ENCODE measurements at regions not wholly inside any gene's neighbourhood (a gene's known extent, or its start where the extent isn't known, plus 50 kb on each side); places are given as distances from the start of the nearest gene placed in this dataset.
"Not testable (repeated sequence)": the region's sequence is repeated elsewhere in the genome, so short reads cannot be mapped to it uniquely, and the experiment has no call there.

DNA sequence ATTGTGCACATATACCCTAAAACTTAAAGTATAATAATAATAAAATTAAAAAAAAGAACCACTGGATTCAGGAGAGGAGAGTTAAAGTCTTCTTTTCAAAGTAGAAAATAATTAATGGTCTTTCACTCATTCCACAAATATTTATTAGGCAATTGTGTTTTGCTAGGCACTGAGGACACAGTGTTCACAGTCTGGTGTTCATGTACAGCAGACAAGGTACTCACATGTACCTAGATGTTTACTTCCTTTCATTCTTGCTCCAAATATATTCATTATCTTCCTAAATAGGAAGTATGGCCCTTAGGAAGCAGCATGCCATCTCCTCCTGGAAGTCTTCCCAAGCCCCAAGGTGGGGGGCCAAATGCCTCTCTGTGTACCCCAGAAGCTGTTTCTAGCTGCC lies 265.0 kb downstream of the NPHP4 start:
- H3K36me3 Mint-ChIP-seq (ENCODE audit: low read depth) = no peaks in the 10 kb centered on the region
- H3K27me3 Mint-ChIP-seq (ENCODE audit: low read depth) = no peaks in the 10 kb centered on the region
- H3K4me3 Mint-ChIP-seq = no peak overlapping the region
- no peak overlapping the region for H3K27ac Mint-ChIP-seq
- no peaks in the 10 kb centered on the region for H3K4me1 Mint-ChIP-seq (ENCODE audit: low read depth)
- DNase-seq (ENCODE audit: low spot score) = no peak
- H3K9me3 Mint-ChIP-seq = no peaks in the 10 kb centered on the region

DNA sequence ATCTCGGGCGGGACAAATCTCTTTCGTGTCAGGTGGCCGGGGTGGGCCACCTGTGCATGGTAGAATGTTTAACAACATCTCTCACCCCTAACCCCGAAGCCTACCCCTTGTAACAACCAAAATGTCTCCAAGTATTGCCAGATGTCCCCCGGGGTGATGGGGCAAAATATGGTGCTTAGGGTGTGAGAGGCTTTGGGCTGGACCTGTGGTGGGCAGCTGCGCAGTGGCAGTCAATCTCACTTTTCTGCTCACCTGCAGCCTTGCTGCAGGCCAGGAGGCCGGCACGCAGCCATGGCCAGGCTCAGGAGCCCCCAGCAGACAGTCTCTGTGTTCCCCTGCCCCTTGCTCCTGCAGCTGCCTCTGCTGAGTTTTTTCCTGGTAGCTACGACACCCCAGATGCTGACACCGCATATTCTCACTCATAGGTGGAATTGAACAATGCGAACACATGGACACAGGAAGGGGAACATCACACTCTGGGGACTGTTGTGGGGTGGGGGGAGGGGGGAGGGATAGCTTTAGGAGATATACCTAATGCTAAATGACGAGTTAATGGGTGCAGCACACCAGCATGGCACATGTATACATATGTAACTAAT lies 265.5 kb downstream of the NPHP4 start:
- not testable (repeated sequence) for H3K4me1 Mint-ChIP-seq (ENCODE audit: low read depth); H3K27ac Mint-ChIP-seq; H3K36me3 Mint-ChIP-seq (ENCODE audit: low read depth); H3K27me3 Mint-ChIP-seq (ENCODE audit: low read depth); H3K4me3 Mint-ChIP-seq; H3K9me3 Mint-ChIP-seq; DNase-seq (ENCODE audit: low spot score)

DNA sequence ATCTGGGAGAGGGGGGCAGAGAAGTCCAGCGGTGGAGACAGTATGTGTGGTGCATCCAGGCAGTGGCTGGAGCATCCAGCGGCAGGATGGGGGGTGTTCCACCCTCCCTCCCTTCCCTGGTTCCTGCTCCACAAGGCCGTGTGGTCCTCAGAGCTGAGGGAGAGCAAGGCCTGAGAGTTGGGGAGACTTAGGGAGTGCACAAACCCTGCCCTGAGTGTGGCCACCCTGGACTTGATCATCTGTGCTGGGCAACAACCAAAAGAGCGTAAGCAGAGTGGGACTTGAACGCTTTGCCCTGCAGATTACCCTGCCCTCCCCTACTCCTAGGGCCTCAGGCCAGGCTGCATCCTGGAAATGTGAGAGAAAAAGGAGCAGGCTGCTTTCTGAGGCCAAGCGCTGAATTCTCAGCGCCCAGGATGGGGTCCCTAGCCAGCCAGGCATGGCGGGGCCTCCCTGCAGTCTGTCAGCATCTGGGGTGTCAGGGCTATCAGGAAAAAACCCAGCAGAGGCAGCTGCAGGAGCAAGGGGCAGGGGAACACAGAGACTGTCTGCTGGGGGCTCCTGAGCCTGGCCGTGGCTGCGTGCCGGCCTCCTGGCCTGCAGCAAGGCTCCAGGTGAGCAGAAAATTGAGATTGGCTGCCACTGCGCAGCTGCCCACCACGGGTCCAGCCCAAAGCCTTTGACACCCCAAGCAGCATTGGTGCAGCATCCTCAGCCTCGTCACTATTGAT lies 266.2 kb downstream of the NPHP4 start:
- H3K4me3 Mint-ChIP-seq = no peak overlapping the region
- no peaks in the 10 kb centered on the region for H3K27me3 Mint-ChIP-seq (ENCODE audit: low read depth)

DNA sequence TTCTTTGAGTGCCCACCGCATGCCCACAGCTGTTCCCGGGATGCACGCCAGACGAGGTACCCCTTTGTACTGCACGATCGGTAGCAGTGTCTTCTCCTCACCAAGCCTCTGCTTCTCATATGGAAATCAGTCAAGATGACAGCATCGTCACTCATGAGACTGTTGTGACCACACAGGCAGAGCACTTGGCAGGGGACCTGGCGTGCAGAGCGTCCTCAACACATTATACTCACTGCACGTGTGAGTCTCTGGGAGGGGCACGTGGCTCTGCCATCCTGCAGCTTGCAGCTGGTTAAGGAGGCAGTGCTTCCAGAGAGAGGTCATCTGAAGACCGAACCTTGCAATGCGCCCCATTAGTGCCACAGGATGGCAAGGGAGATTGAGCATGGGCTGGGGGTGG lies 266.8 kb downstream of the NPHP4 start:
- DNase-seq (ENCODE audit: low spot score) = no peak
- no peaks in the 10 kb centered on the region for H3K36me3 Mint-ChIP-seq (ENCODE audit: low read depth)
- H3K27ac Mint-ChIP-seq = no peak overlapping the region
- H3K9me3 Mint-ChIP-seq = no peaks in the 10 kb centered on the region
- no peak overlapping the region for H3K4me3 Mint-ChIP-seq
- no peaks in the 10 kb centered on the region for H3K27me3 Mint-ChIP-seq (ENCODE audit: low read depth)
- H3K4me1 Mint-ChIP-seq (ENCODE audit: low read depth) = no peaks in the 10 kb centered on the region

More for the DNA sequence above, 266.2 kb downstream of the NPHP4 start:
- Mint-ChIP-seq H3K36me3 (ENCODE audit: low read depth) (no peaks in the 10 kb centered on the region), H3K9me3 (no peaks in the 10 kb centered on the region), H3K27ac (no peak overlapping the region), H3K4me1 (ENCODE audit: low read depth) (no peaks in the 10 kb centered on the region)
- DNase-seq (ENCODE audit: low spot score) = no peak

DNA sequence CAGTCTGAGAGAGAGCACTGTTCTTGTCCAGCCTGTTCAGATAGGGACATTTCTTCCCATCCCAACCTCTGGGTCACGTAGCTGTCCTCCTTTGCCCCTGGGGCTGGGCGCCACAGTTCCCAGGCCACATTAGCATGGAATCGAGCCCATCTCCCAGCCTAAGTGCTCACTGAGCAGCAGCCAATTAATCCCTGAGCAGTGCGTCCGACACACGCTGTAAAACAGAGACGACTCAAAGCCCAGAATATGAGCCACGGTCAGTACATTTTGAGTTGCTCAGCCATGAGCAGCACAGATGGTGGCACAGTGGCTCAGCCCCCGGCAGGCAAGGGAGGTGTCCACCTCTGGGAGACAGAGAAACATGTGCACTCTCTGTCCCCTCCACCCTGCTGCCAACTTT lies 267.4 kb downstream of the NPHP4 start:
- DNase-seq (ENCODE audit: low spot score) = no peak

DNA sequence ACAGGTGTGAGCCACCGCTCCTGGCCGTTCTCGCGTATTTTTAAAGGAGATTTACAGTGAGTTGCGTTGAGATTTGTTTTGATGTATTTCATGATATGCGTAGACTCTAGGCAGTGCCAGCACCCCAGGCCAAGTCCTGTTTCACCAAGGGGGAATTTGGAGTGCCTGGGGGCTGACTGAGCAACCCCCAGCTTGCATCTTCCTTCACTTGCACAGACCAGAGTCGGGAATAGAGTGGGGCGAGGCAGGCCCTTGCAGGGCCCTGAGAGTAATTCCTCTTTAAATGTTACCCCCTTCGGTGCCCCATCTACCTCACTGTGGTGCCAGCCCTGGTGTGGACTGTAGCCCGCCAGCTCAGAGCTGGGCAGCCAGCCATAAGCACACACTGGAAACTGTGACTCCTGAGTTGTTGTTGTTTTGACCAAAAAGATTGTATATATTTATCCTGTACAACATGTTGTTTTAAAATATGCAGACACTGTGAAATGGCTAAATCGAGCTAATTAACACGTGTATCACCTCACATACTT lies 269.5 kb downstream of the NPHP4 start:
- Mint-ChIP-seq H3K36me3 (ENCODE audit: low read depth) (no peaks in the 10 kb centered on the region), H3K27ac (no peak overlapping the region), H3K4me1 (ENCODE audit: low read depth) (no peaks in the 10 kb centered on the region), H3K27me3 (ENCODE audit: low read depth) (no peaks in the 10 kb centered on the region), H3K4me3 (no peak overlapping the region), H3K9me3 (no peaks in the 10 kb centered on the region)
- no peak for DNase-seq (ENCODE audit: low spot score)

More for the DNA sequence above, 267.4 kb downstream of the NPHP4 start:
- Mint-ChIP-seq H3K27me3 (ENCODE audit: low read depth) (no peaks in the 10 kb centered on the region), H3K9me3 (no peaks in the 10 kb centered on the region), H3K4me1 (ENCODE audit: low read depth) (no peaks in the 10 kb centered on the region), H3K36me3 (ENCODE audit: low read depth) (no peaks in the 10 kb centered on the region), H3K4me3 (no peak overlapping the region), H3K27ac (no peak overlapping the region)

DNA sequence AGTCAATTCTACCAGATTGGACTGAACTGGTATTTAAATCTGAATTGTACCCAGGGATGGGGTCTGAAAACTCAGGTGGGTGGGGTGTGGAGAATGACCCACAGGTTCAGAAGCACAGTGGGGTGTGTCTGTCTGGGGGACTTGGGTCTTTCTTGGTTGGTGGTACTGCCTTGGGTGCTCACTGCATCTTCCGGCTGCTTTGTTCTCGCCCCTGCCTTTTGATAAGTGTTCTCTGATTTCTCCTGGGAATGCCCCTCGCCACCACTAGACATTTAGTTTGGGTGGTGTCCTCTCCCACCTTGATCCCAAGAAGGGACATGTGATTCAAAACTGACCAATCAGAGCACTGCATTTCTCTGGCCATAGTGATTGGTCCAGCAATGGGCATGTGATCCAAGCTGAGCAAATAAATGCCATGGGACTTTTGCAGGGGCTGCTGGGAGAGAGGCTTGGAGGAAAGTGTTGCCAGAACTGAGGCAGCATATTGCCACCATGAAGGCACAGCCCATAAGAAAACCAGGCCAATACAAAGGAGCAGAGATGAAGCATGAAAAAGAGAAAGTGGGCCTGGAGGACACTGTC lies 270.5 kb downstream of the NPHP4 start:
- DNase-seq (ENCODE audit: low spot score) = no peak
- Mint-ChIP-seq H3K36me3 (ENCODE audit: low read depth) (no peaks in the 10 kb centered on the region), H3K9me3 (no peaks in the 10 kb centered on the region), H3K27me3 (ENCODE audit: low read depth) (no peaks in the 10 kb centered on the region), H3K4me1 (ENCODE audit: low read depth) (no peaks in the 10 kb centered on the region), H3K4me3 (no peak overlapping the region), H3K27ac (no peak overlapping the region)

DNA sequence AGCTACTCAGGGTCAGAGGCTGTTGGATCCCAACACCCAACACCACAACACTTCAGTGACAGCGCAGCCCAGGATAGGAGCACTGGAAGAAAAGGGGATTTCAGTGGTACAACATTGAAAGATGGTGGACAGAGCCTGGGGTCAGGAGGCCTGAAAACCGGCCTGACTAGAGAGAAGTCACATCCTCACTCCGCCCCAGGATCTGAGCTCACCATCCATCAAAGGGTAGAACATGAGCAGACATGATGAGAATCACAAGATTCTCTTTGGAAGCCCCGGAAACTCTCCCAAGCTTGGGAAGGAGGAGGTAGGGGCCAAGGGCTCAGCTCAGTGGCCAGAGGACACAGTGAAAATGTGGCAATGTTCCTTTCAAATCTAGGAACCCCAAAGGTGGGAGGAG lies 271.3 kb downstream of the NPHP4 start:
- Mint-ChIP-seq H3K27me3 (ENCODE audit: low read depth) (no peaks in the 10 kb centered on the region), H3K4me3 (no peak overlapping the region), H3K4me1 (ENCODE audit: low read depth) (no peaks in the 10 kb centered on the region), H3K9me3 (peaks cover under 1% of the 10 kb centered on the region), H3K36me3 (ENCODE audit: low read depth) (no peaks in the 10 kb centered on the region), H3K27ac (no peak overlapping the region)
- no peak for DNase-seq (ENCODE audit: low spot score)

DNA sequence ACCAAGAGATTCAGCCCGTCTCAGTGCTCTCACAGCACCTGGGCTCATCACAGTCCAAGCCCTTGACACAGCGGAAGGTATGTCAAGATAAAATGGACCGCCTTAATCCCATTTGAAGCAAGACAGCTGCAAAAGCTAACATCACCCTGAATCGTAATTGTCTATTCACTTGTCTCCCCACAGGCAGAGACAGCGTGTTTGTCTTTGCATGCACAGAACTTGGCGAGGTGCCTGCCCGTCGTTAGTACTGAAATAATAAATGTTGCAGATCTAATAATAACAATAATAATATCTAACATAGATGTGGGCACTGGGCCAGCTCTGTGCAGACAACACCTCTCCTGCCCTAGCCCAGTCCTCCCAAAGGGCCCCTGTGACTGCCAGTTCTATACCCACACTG lies 271.7 kb downstream of the NPHP4 start:
- Mint-ChIP-seq H3K27ac (no peak overlapping the region), H3K36me3 (ENCODE audit: low read depth) (no peaks in the 10 kb centered on the region)

DNA sequence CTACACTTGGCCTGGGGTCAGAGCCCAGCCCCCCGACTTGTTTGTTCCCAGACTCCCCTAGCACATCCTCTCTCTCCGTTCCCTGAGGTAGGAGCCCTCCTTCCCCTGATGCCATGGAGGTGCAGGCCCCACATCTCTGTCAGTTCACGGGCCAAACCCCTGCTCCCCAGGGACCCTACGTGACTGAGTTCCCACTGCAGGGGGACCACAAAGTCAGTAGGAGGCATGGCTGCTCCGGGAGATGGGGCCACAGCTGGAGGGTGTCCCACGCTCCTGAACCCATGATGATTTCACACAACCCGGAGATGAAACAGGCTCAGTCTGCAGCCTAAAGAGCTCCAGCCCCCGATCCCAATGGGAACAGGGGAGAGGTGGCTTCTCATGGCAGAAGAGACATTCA lies 272.2 kb downstream of the NPHP4 start:
- no peaks in the 10 kb centered on the region for H3K27me3 Mint-ChIP-seq (ENCODE audit: low read depth)
- H3K4me3 Mint-ChIP-seq = no peak overlapping the region
- H3K36me3 Mint-ChIP-seq (ENCODE audit: low read depth) = no peaks in the 10 kb centered on the region
- H3K9me3 Mint-ChIP-seq = peaks cover 3% of the 10 kb centered on the region
- no peak for DNase-seq (ENCODE audit: low spot score)
- no peaks in the 10 kb centered on the region for H3K4me1 Mint-ChIP-seq (ENCODE audit: low read depth)
- no peak overlapping the region for H3K27ac Mint-ChIP-seq

More for the DNA sequence above, 271.7 kb downstream of the NPHP4 start:
- H3K27me3 Mint-ChIP-seq (ENCODE audit: low read depth) = no peaks in the 10 kb centered on the region
- DNase-seq (ENCODE audit: low spot score) = no peak
- H3K4me3 Mint-ChIP-seq = no peak overlapping the region
- peaks cover 3% of the 10 kb centered on the region for H3K9me3 Mint-ChIP-seq
- H3K4me1 Mint-ChIP-seq (ENCODE audit: low read depth) = no peaks in the 10 kb centered on the region

DNA sequence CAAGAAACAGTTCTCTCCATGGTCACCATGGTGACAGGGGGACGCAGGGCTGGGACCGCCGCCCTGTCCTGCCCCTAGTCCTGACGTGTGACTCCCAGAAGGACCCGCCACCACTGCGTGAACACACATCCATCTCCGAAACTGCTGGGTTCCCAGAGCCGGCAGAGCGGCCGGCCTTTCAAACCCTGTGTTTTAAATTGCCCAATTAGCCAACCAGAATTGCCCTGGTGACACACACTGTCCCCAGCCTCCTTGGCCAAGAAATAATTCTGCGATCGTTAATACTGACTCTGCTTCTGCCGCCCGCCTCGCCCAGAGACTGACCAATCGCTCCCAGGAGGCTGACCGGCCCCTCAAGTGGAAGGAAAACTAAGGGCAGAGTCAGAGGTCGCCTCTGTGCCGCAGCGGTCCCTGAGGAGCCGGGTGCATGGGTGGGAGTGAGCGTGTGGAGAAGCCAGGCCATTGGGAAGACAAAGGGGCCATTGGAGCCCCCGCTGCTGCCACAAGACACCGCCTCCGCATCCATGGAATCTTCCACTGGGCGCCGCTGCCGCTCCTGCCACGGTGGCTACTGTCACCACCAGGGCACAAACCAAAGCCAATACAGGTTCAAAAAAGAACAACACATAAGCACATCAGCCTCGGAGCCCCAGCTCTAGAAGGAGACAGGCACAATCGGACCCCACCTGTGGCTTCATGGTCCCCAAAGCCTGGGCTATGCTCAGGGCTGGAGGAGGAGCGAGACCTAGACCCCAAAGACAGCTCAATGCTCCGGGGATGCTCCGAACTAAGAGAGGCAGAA lies 273.2 kb downstream of the NPHP4 start:
- H3K27ac Mint-ChIP-seq = no peak overlapping the region
- no peak overlapping the region for H3K4me3 Mint-ChIP-seq
- no peaks in the 10 kb centered on the region for H3K27me3 Mint-ChIP-seq (ENCODE audit: low read depth)
- no peaks in the 10 kb centered on the region for H3K36me3 Mint-ChIP-seq (ENCODE audit: low read depth)
- no peaks in the 10 kb centered on the region for H3K4me1 Mint-ChIP-seq (ENCODE audit: low read depth)
- H3K9me3 Mint-ChIP-seq = peaks cover 3% of the 10 kb centered on the region
- DNase-seq (ENCODE audit: low spot score) = no peak

DNA sequence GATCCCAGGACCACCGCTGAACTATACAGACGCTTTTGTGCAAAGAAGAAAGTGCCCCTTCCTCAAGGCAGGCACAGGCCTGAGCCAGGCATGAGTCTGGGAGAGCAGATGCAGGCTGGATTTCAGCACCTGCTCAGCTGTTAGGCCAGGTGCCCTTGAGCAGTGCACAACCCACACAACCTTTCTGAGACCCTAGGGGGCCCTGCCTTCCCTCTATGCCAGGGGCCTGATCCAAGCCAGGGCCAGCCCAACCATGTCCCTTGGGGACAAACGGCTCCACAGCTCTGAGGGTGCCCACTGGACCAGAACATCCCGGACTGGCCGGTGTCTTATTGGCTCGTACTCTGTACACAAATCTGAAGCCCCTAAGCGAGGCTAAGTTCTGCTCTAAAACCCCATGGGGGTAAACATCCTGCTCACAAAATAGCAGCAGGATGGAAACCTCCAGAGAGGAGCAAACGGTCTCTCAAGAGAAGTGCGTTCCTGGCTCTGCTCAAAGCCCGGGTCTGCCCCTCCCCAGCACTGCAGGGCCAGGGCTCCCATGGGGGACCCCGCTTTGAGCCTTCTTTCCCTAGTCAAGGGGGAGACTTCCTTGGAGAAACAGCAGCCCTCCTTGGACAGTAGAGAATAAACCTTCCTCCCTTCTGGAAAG lies 275.1 kb downstream of the NPHP4 start:
- Mint-ChIP-seq H3K36me3 (ENCODE audit: low read depth) (no peaks in the 10 kb centered on the region), H3K27me3 (ENCODE audit: low read depth) (no peaks in the 10 kb centered on the region), H3K27ac (no peak overlapping the region), H3K9me3 (peaks cover 3% of the 10 kb centered on the region), H3K4me1 (ENCODE audit: low read depth) (no peaks in the 10 kb centered on the region), H3K4me3 (no peak overlapping the region)
- no peak for DNase-seq (ENCODE audit: low spot score)

DNA sequence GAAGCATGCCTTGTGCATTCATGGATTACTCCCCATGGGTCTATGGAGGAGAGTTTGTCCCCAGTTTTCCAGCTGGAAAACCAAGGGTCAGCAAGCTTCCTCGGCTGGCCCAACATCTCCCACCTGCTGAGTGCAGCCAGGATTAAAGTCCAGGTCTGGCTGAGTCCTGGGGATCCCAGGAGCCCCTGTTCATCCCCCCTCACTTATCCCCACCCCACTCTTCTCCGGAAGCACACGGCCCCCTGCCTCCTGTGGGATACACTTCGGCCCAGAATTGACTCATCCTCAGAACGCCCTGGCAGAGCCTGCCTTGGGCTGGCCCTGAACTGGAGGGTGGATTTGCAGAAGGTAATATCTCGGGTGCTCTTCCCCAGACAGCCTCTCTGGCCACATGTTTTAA lies 276.1 kb downstream of the NPHP4 start:
- Mint-ChIP-seq H3K36me3 (ENCODE audit: low read depth) (no peaks in the 10 kb centered on the region), H3K27me3 (ENCODE audit: low read depth) (no peaks in the 10 kb centered on the region), H3K4me1 (ENCODE audit: low read depth) (no peaks in the 10 kb centered on the region), H3K4me3 (no peak overlapping the region), H3K27ac (no peak overlapping the region), H3K9me3 (peaks cover 3% of the 10 kb centered on the region)
- no peak for DNase-seq (ENCODE audit: low spot score)

Data from T-helper 2 cell treated with Interferon-gamma antibody and Interleukin-4, amounts not matched to agents 5 μg/mL and 100 μg/mL, for 36 hours (primary cell).